ENCODE measurements at regions not wholly inside any gene's neighbourhood (a gene's known extent, or its start where the extent isn't known, plus 50 kb on each side); places are given as distances from the start of the nearest gene placed in this dataset.

DNA sequence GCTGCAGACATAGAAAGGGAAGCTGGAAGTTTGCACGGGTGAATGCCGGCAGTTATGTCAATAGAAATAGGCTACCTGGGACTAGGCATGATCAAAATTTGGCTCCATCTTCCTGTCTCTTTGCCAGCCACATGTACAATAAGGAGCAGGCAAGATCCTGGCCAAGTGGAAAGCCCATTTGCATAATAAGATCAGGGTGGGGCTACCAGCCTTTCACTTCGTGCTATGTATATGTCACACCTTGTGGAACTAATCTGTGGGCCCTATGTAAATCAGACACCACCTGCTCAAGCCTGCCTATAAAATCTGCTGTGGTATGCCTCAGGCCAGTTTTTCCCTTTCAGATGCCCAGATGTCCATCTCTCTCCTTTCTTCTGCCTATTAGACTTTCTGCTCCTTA lies 79.3 kb upstream of the DRD2 start:
- no peak for DNase-seq (ENCODE audit: low read depth, low spot score)

DNA sequence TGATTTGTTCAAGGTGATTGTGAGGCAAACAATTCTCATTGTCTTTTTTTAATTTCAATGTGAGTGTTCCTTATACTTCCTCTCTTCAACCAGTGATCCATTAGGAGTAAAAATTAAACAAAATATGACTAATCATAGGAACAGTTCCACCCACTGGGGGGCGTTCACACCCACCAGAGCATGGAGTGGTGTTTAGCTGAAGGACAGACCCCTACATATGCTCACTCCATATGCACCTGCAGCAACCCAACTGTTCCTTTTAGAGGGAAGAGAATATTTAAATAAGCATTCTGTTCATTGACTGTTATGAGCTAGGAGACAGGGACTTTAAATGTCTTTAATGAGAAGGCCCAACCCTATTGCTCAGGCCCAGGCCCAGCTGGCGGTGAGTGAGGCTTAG lies 78.7 kb upstream of the DRD2 start:
- no peak for DNase-seq (ENCODE audit: low read depth, low spot score)

DNA sequence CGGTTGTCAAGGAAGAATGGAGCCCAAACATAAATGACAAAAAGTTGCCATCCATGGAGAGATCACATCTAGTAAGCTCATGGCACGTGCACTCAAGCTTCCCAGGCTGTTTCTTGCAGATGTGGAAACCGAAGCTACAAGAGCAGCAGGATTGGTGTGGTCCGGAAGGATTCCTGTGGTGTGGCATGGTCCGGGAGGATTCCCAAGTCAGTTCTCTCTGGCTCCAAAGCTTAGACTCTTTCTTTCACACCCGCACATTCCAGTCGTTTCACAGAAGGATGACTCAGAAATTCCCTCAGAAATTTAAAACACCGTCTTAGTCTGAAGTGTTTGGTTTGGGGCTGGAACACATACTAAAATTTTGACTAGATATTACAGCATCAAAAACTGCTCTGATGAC lies 78.0 kb upstream of the DRD2 start:
- no peak for DNase-seq (ENCODE audit: low read depth, low spot score)

DNA sequence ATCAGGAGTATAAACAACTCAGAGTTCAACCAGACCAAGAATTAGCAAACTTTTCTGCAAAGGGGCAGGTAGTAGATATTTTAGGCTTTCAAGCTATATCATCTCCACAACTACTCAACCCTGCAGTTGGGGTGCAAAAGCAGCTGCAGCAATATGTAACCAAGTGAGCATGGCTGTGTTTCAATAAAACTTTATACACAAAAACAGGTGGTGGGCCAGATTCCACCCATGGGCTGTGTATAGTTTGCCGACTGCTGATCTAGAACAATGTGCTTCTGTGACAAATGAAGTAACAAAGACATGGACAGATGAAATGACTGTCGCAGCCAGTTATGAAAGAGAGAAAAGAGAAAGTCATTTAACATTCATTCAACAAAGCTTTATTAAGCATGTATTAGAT lies 77.1 kb upstream of the DRD2 start:
- no peak for DNase-seq (ENCODE audit: low read depth, low spot score)

DNA sequence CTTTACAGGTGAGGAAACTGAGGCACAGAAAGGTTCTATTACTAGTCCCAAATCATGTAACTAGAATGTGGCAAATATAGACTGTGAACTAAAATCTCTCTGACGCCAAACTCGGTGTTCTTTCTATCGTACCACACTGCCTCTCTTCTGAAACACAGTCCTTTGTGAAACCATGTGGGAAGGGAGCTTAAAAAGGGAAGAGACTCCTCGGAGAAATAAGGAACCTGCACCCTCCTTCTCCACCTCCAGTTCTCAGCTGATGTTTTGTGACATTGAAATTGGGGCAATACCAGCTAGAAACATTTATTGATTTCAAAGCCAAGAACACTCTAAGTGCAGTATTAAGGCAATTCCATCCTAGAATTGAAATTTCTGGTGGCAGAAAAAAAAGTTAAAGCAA lies 76.4 kb upstream of the DRD2 start:
- DNase-seq (ENCODE audit: low read depth, low spot score) = no peak

DNA sequence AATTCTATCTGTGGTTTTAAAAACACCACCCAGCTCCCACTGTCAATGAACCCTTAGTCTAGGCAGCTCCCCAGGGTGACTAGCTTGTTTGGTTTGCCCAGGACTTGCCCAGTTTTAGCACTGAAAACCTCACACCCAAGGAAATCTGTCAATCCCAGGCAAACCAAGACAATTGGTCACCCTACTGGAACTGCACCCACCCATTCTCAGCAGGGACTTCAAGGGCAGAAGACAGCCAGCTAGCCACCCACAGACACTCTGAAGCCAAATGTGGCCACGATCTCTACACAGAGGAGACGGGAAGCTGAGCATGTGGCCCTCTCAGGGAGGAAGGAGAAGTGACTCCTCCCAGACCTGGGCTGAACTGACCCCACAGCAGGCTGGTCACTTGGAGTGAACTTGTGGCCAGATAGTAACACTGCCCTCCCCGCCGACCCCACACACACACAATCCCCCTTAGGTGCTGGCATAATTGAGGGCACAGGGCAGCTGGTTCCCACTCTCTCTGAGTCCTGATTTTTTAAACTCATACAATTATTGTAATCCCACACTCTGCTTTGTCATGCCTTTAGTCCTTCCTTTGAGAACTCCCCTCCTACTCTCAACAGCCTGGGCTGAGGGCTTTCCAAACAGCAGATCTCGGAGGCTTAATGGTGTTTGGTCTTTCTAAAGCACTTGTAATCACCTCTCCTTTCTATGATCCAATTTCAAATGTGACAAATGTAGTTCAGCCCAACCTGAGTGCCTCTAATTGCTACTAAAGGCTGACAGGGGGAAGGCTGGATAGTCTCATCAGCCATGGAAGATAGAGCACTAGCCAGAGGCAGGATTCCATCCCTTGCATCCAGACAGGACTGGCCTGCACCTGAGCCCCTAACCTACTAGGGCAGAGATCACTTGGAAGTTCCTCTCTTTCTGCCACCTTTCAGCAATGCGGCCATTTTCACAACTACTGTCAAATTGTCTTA lies 74.7 kb upstream of the DRD2 start:
- no peak for DNase-seq (ENCODE audit: low read depth, low spot score)

DNA sequence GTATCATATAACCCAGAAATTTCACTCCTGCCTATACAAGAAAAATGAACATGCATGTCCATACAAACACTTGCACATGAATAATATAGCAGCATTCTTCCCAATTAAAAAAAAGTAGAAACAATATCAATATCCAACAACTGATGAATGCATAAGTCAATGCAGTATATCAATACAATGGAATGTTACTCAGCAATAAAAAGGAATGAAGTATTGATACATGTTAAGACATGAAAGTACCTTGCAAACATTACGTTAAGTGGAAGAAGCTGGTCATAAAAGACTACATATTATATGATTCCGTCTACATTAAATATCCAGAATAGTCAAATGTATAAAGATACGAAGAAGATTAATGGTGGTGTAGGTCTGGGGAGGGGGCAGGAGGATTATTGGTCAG lies 73.9 kb upstream of the DRD2 start:
- no peak for DNase-seq (ENCODE audit: low read depth, low spot score)

DNA sequence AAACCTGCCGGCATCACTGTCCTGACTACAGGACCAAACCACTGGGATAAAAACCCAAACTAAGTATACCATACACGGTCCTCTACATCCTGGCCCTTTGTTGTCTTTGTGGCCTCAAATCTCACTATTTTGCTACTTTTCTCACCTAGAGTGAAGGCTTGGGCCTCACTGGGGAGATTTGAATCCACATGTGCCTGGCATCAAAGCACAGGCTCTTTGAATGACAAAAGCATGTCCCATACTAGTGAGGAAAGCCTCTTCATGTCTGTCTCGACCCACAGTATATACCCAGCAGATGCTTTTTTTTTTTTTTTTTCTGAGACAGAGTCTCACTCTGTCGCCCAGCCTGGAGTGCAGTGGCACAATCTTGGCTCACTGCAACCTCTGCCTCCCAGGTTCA lies 72.5 kb upstream of the DRD2 start:
- no peak for DNase-seq (ENCODE audit: low read depth, low spot score)

DNA sequence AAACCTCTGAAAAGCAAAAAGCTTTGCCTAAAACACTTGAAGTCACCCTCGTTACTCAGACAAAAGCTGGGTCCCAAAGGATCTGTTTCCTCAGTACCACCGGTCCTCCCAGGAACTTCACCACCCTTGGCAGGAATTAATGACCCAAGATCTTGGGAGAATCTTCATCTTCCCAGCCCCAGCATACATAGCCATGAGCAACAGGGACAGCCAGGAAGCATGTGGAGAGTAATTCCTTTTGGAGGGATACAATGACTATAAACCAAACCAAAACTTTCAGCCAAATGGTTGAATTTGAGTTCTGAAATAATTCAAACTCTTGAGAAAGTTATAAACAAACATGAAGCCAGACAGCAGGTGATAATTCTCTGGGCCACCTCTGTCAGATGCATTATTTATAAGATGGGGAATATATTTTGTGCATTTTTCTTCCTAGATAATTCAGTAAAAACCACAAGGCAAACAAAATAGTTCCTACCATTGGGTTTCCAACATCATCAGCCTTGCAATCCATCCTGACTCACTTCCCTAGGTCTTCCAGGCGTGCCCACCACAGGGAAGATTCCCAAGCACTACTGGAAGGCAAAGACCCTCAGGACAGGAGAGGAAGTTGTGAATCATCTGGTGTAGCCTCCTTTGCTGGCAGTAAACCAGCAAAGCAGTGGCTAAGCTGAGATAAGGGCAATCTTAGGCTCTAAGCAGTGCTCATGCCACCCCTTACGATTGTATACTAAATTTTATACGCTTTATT lies 71.7 kb upstream of the DRD2 start:
- no peak for DNase-seq (ENCODE audit: low read depth, low spot score)

DNA sequence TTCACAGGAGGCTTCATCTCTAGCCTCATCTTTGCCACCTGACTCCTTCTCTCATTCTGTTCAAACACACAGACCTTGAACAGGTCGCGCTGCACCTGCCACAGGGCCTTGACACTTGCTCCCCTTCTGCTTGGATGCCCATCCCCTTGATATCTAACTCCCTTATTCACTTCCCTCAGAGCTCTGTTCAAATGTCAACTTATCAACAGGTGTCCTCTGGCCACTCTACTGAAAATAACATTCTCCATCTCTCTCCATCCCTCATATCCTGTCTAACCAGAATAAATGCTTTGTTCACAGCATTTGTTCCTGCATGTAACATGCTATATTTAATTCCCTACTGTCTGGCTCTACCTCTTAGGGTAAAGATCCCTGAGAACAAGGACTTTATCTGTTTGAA lies 67.2 kb upstream of the DRD2 start:
- DNase-seq (ENCODE audit: low read depth, low spot score) = no peak

DNA sequence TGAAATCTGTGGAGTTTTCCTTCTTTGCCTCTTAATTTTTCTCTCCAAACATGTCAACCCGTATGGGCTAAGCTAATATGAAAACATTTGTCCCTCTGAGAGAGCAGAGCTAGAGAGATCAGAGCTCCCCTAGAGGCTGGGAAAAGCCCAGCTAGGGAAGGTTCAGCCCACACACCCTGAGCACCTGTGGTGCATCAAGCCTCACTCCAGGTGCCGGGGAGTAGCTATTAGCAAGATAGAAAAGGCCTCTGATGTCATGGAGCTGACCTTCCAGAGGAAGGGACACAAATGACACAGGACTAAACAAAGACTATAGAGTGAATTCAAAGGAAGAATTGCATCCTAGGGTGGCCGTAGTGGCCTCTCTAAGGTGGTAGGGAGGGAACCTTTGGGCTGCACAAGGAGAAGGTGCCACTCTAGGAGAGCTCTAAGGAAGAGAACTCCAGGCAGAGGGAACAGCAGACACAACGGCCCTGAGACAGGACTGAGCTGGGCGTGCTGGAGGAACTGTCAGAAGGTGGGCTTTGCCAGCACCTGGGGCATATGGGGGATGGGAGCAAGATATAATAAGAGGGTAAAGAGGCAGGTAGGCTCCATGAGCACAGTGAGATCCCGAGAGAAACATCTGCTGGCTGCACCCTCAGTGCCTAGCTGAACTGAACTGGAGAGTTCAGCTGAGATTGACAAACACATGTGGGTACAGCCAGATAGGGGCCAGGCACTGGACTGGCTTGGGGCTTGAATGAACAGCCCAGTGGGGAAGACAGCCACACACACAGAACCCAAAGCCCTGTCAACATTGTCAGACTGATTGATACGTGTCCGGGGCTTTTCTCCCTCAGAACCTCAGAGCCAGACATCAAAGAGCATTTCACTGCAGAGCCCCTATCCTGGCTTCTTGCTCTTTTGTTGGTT lies 65.5 kb upstream of the DRD2 start:
- no peak for DNase-seq (ENCODE audit: low read depth, low spot score)

DNA sequence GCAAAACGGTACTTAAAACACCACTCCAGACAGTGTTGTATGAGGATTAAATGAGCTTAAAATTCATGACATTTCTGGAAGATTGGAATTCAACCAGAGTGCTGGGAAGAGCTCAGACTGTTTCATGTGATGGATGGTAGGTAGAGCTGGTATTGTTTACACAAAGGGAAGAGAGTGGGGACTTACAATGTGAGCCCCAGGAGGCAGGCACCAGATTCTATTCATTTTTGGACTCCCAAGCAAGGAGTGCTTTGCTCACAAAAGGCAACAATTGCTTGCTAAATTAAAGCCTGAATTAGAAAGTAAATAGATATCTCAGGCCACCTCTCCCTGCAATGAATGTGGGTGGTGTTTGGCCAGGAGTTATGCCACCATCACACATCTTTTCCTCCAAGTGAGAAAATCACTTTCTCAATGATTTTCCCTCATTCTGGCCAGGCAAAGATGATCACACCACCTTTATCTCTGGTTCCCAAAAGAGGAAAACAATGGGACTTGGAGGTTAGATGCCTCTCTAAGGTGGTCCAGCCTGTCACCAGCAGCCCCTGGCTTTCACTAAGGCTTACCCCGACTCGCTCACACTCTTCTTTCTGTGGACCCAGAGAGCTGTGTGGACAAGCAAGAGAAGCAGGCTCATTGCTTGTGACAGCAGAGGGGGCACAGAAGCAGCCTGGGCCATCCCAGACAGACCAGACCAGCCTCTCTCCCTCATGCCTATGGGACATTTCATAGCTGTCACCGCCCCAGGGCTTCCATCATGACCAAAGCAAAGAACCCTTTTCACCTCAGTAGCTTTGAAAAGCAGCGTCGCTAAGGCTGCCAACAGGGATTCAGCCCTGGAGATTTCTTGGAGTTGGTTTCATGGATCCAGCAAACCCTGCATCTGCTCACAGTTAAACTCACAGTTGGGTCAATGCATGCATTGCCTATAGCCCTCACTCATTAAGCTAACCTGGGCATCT lies 63.5 kb upstream of the DRD2 start:
- DNase-seq (ENCODE audit: low read depth, low spot score) = no peak

DNA sequence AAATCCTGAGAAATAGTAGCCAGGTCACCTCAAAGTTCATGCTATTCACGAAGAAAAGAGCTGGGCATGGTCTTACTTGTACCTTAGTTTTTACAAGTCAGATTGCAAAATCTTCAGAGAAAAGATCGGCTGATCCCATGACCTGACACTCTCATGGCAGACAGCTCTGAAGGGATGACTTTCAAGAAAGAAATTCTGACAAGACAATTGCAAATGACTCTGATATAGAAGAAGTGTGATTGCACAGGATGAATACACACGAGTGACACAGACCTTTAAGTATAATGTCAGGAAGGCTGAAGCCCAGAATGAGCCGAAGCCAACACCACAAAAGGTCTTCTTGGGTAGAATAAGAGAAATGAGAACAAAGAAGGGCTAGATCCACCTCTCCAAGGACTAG lies 59.4 kb upstream of the DRD2 start:
- no peak for DNase-seq (ENCODE audit: low read depth, low spot score)

DNA sequence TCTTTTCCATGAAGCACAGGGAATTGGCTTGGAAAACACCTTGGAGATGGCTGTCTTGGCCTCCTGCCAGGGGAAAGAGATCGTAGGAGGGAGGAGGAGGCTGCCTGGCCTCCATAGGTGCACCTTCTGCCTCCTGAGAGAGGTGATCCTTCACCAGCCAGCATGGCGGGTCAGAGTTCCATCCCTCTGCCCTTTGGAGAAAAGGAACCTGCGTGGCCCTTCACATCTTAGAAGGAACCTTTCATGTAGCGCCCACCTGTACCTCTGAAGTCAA lies 58.2 kb upstream of the DRD2 start:
- no peak for DNase-seq (ENCODE audit: low read depth, low spot score)

DNA sequence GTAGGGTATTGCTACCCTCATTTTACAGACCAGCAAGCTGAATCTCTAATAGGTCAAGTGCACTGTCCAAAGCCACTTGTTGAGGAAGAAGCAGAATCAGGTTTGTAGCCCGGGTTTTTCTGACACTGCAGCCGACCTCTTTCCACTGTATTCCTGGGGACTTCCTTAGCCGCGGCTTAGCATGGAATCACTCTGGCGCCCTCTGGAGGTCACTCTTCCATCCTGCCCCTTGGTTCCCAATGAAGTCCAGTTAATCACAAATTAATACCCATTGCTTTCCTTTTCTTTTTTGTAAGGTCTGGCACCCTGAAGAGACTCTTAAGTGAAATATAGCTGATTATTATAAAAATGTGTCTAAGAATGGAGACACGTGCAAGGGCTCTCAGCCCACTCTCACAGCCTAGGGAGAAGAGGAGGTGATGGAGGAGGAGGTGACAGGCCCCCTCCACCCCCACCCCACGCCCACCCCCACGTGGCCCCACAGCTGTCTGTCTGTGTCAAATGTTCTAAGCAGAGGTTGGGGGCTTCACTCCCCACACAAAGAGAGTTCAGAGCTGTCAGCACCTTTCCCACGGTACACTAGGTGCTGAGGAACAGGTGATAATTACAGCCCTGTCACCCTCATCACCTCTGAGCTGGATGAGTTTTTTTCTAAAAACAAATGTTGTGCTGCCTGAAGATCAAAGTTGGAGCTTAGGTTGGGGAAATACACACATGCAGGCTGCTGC lies 57.7 kb upstream of the DRD2 start:
- peak; percentile 2 for DNase-seq (ENCODE audit: low read depth, low spot score)

DNA sequence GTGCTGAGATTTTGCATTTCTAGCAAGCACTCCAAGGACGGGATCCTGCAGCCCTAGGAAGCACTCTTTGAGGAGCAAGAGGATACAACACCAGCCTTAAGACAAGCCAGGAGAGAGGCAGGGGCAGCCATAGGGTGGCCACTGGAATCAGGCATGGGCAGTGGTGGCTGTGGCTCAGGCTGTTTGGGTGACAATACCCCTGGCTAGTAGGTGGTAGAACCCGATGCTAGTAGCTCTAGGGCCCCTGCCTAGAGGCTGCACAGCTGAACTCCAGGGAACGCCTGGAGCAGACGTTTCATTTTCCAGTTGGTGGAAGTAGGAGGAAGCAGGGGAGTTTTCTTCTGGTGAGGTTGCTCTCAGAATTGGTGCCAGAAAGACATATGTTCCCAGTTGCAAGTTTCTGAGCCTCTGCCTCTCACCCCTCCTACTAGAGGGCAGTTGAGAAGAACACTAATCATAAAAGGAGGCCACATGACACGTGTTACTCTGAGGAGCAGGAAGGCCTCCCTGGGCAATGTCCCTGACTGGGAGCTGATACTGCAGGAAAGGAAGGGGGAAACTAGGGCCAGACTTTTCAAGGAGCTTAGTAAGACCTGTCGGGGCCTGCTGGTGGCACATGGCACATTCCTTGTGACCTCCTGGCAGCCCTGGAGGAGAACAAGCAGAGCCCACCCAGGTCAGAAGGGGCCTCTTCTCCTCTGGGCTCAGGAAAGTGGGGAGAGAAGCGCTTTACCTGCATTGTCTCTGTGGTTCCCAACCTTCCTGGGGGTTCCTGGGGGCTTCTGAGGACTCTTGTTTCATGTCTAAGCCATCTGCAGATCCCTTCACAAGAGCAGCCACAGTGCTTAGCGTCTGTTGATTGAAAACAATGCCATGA lies 56.6 kb upstream of the DRD2 start:
- no peak for DNase-seq (ENCODE audit: low read depth, low spot score)

DNA sequence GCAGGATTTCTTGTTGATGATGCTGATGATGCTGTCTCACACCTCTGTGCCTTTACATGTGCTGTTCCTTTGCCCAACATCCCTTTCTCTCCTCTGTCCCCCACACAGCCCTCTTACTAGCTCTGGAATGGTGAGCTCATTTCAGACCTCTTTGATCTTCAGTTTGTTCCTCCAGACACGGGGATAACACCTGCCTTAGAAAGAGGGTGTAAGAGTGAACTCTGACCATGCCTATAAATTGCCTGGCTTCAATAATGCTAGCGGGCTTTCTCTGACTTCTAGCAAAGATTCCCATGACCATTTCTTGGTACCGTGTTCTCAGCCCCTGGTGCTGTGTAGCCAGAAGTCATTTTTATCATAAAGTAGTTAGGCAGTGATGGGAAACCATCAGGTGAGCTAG lies 55.9 kb upstream of the DRD2 start:
- DNase-seq (ENCODE audit: low read depth, low spot score) = no peak

DNA sequence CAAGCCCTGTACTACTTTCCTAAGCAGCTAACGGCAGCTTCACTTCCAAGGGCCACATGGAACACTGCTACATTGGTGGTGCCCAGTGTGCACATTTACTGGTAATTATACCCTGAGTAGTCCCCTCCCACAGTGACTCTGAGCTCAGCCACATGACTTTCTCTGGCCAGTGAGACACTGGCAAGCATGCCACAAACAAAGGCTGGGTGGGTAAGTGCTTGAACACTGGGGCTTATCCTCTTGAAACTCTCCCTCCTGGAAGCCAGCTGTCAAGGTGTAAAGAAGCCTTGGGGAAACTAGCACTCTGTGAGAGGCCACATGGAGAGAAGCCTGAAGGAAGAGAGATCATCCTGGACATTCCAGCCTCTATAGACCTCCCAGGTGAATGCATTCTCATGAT lies 54.4 kb upstream of the DRD2 start:
- DNase-seq (ENCODE audit: low read depth, low spot score) = no peak

DNA sequence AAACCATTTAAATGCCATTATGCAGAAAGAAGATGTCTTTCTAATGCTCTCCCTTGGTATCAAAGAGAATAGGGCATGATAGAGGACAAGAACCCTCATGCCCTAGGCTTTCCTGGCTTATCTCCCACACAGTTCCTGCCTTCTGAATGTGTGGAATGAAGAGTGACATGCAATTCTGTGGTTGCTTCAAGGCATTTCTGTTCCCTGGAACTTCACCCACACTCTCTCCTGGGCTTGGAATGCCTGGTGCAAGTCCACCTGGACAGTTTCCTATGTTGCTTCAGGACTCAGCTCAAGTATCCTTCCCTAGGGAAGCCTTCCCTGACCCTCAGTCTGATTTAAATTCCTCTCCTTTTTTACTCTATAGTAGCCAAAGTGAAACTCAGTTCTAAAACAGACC lies 53.8 kb upstream of the DRD2 start:
- no peak for DNase-seq (ENCODE audit: low read depth, low spot score)
